Liver (tissue), 8 donors: ENCODE measurements at regions not wholly inside any gene's neighbourhood (a gene's known extent, or its start where the extent isn't known, plus 50 kb on each side); places are given as distances from the start of the nearest gene placed in this dataset.

Experiments
- DNase-seq: peaks from one replicate; pipeline ENCODE4 v3.0.0-alpha.2; 2017; ENCODE audit warnings: low spot score
- H3K27ac ChIP-seq, 2 donors: one replicate each; pipeline ENCODE4 v1.7.0; 2013; ENCODE audit warnings: inconsistent platforms in 2 of 2, low read length in 2 of 2, control low read depth in 1 of 2, low read depth in 1 of 2, mild to moderate bottlenecking in 1 of 2
- H3K27me3 ChIP-seq, 4 donors: one replicate each; pipeline versions ENCODE4 v1.6.1 to v1.7.0; 2013; ENCODE audit warnings: low read length in 3 of 4, inconsistent platforms in 1 of 4, mild to moderate bottlenecking in 1 of 4, moderate library complexity in 1 of 4; ENCODE audit not compliant: control insufficient read depth in 4 of 4, insufficient read depth in 4 of 4
- H3K36me3 ChIP-seq, 4 donors: one replicate each; pipeline versions ENCODE4 v1.6.1 to v1.7.0; 2013; ENCODE audit warnings: low read length in 3 of 4, mild to moderate bottlenecking in 3 of 4, low read depth in 1 of 4, moderate library complexity in 1 of 4; ENCODE audit not compliant: control insufficient read depth in 4 of 4, insufficient read depth in 3 of 4
- H3K4me1 ChIP-seq, 4 donors: one replicate each; pipeline versions ENCODE4 v1.6.1 to v1.7.0; 2013; ENCODE audit warnings: low read length in 3 of 4, mild to moderate bottlenecking in 3 of 4, moderate library complexity in 1 of 4; ENCODE audit not compliant: control insufficient read depth in 4 of 4, insufficient read depth in 4 of 4
- H3K4me3 ChIP-seq, 3 donors: one replicate each; pipeline versions ENCODE4 v1.6.1 to v1.7.0; 2013; ENCODE audit warnings: low read length in 3 of 3, control low read depth in 1 of 3, low read depth in 1 of 3, mild to moderate bottlenecking in 1 of 3
- H3K9ac ChIP-seq, 2 donors: one replicate each; pipeline ENCODE4 v1.7.0; 2013; ENCODE audit warnings: low read length in 2 of 2, mild to moderate bottlenecking in 2 of 2, moderate library complexity in 2 of 2, control low read depth in 1 of 2, low read depth in 1 of 2
- H3K9me3 ChIP-seq, 4 donors: one replicate each; pipeline versions ENCODE4 v1.6.1 to v1.7.0; 2013; ENCODE audit warnings: low read length in 3 of 4; ENCODE audit not compliant: control insufficient read depth in 4 of 4
- ATF3 ChIP-seq: IDR thresholded peaks from 2 replicates; pipeline ENCODE4 v1.6.1; 2016; ENCODE audit warnings: antibody characterized with exemption
- CTCF ChIP-seq: fragments of 150-350 bp; IDR thresholded peaks from 2 replicates; pipeline ENCODE4 v1.5.1; 2017; ENCODE audit warnings: improper control_type of control experiment, low read depth, low read length; ENCODE audit not compliant: missing input control
- EGR1 ChIP-seq, 2 donors: IDR thresholded peaks; 2 replicates each; pipeline ENCODE4 v1.6.1; 2016 to 2018; ENCODE audit warnings: antibody characterized with exemption in 2 of 2, low read depth in 2 of 2
- FOXA1 ChIP-seq: IDR thresholded peaks from 2 replicates; pipeline ENCODE4 v1.6.1; 2016; ENCODE audit warnings: antibody characterized with exemption
- FOXA2 ChIP-seq: IDR thresholded peaks from 2 replicates; pipeline ENCODE4 v1.6.1; 2016; ENCODE audit warnings: antibody characterized with exemption
- GABPA ChIP-seq, 2 donors: IDR thresholded peaks in 1 of 2; conservative IDR thresholded peaks in 1 of 2; 2 replicates each; pipeline ENCODE4 v1.6.1; 2016; ENCODE audit warnings: antibody characterized with exemption in 2 of 2, mild to moderate bottlenecking in 1 of 2, moderate library complexity in 1 of 2
- HNF4A ChIP-seq, 2 donors: conservative IDR thresholded peaks; 2 replicates each; pipeline ENCODE4 v1.6.1; 2016; ENCODE audit warnings: antibody characterized with exemption in 2 of 2, mild to moderate bottlenecking in 2 of 2
- HNF4G ChIP-seq: IDR thresholded peaks from 2 replicates; pipeline ENCODE4 v1.6.1; 2016; ENCODE audit warnings: antibody characterized with exemption
- JUND ChIP-seq, 2 donors: IDR thresholded peaks; 2 replicates each; pipeline ENCODE4 v1.6.1; 2016; ENCODE audit warnings: antibody characterized with exemption in 2 of 2
- MAX ChIP-seq: IDR thresholded peaks from 2 replicates; pipeline ENCODE4 v1.6.1; 2016; ENCODE audit warnings: antibody characterized with exemption
- NR2F2 ChIP-seq: IDR thresholded peaks from 2 replicates; pipeline ENCODE4 v1.6.1; 2016; ENCODE audit warnings: antibody characterized with exemption
- RAD21 ChIP-seq, 2 donors: IDR thresholded peaks; 2 replicates each; pipeline ENCODE4 v1.6.1; 2016; ENCODE audit warnings: antibody characterized with exemption in 2 of 2, mild to moderate bottlenecking in 2 of 2
- REST ChIP-seq: IDR thresholded peaks from 2 replicates; pipeline ENCODE4 v1.6.1; 2016; ENCODE audit warnings: antibody characterized with exemption, mild to moderate bottlenecking
- RXRA ChIP-seq, 2 donors: IDR thresholded peaks; 2 replicates each; pipeline ENCODE4 v1.6.1; 2017 to 2018; ENCODE audit warnings: antibody characterized with exemption in 2 of 2, mild to moderate bottlenecking in 1 of 2
- SP1 ChIP-seq: IDR thresholded peaks from 2 replicates; pipeline ENCODE4 v1.6.1; 2018; ENCODE audit warnings: antibody characterized with exemption, mild to moderate bottlenecking
- TAF1 ChIP-seq: conservative IDR thresholded peaks from 2 replicates; pipeline ENCODE4 v1.6.1; 2016; ENCODE audit warnings: antibody characterized with exemption, mild to moderate bottlenecking
- YY1 ChIP-seq: IDR thresholded peaks from 2 replicates; pipeline ENCODE4 v1.6.1; 2016; ENCODE audit warnings: antibody characterized with exemption, mild to moderate bottlenecking
- ZBTB33 ChIP-seq: IDR thresholded peaks from 2 replicates; pipeline ENCODE4 v1.6.1; 2016; ENCODE audit warnings: antibody characterized with exemption
- WGBS: extraction: QIAGEN DNeasy Blood & Tissue Kit; methylation state at CpG from one replicate; pipeline ENCODE4 v1.1.7; 2013; 5-methylcytosine and 5-hydroxymethylcytosine counted together
- donor health status: healthy.
- donor health status: healthy.
- donor health status: healthy.
- donor health status: healthy.
- donor health status: healthy.

- TF ChIP-seq REST = no peak
These were observed 154.6 kb downstream of the PIK3R1 start (continued) for GRCh38 chr5:68370196-68370595.

GRCh38 chr5:68371607-68372006 is 156.1 kb downstream of the PIK3R1 start:
- no peak overlapping the region for H3K4me3 ChIP-seq
- no peak for DNase-seq
- no peak overlapping the region for H3K9ac ChIP-seq
- no peak overlapping the region for H3K27ac ChIP-seq
- H3K27me3 ChIP-seq = no peaks in the 10 kb centered on the region
- TF ChIP-seq GABPA (IDR thresholded peaks at IDR 0.05 in 1 of 2, conservative IDR thresholded peaks at IDR 0.05 in 1 of 2) (no peak), YY1 (no peak), REST (no peak), HNF4G (no peak), JUND (IDR thresholded peaks at IDR 0.05) (no peak), TAF1 (no peak), NR2F2 (no peak), ZBTB33 (no peak), RAD21 (IDR thresholded peaks at IDR 0.05) (no peak), FOXA1 (no peak), CTCF (no peak), ATF3 (no peak), FOXA2 (no peak), HNF4A (conservative IDR thresholded peaks at IDR 0.05) (no peak), MAX (no peak), SP1 (no peak), RXRA (IDR thresholded peaks at IDR 0.05) (no peak), EGR1 (IDR thresholded peaks at IDR 0.05; ENCODE audit: low read depth in 2 of 2) (no peak)
- no peaks in the 10 kb centered on the region for H3K4me1 ChIP-seq
- WGBS = 86% methylated on average over 2 of the region's 2 CpGs
- H3K36me3 ChIP-seq = no peaks in the 10 kb centered on the region
- no peaks in the 10 kb centered on the region for H3K9me3 ChIP-seq
